Right renal cortex interstitium (tissue), 3 donors: ENCODE measurements at regions not wholly inside any gene's neighbourhood (a gene's known extent, or its start where the extent isn't known, plus 50 kb on each side); places are given as distances from the start of the nearest gene placed in this dataset.
"Not testable (repeated sequence)": the region's sequence is repeated elsewhere in the genome, so short reads cannot be mapped to it uniquely, and the experiment has no call there.

Experiments
- DNase-seq, 3 donors: peaks; one replicate each; pipeline ENCODE4 v3.0.0-alpha.2; 2013; ENCODE audit warnings: low read depth in 3 of 3, low spot score in 2 of 3

GRCh38 chr2:107685421-107685986 is 141.2 kb upstream of the RGPD4 start:
- no peak for DNase-seq

- no peak for DNase-seq
These were observed 139.6 kb upstream of the RGPD4 start for GRCh38 chr2:107687073-107687472.

GRCh38 chr2:107688135-107688534 is 138.6 kb upstream of the RGPD4 start:
- DNase-seq = no peak

- no peak for DNase-seq
These were observed 133.1 kb upstream of the RGPD4 start for GRCh38 chr2:107693604-107694003.

GRCh38 chr2:107694667-107695066 is 132.0 kb upstream of the RGPD4 start:
- no peak for DNase-seq

GRCh38 chr2:107697385-107697784 is 129.3 kb upstream of the RGPD4 start:
- DNase-seq = no peak

GRCh38 chr2:107698861-107699260 is 127.8 kb upstream of the RGPD4 start:
- DNase-seq = no peak

- DNase-seq = no peak
These were observed 126.6 kb upstream of the RGPD4 start for GRCh38 chr2:107700073-107700472.

GRCh38 chr2:107711941-107712340 is 114.8 kb upstream of the RGPD4 start:
- no peak for DNase-seq

GRCh38 chr2:107712857-107713256 is 113.8 kb upstream of the RGPD4 start:
- no peak for DNase-seq

- DNase-seq = no peak
These were observed 109.0 kb upstream of the RGPD4 start for GRCh38 chr2:107717661-107718060.

- no peak for DNase-seq
These were observed 107.6 kb upstream of the RGPD4 start for GRCh38 chr2:107719141-107719540.

- no peak for DNase-seq
These were observed 106.9 kb upstream of the RGPD4 start for GRCh38 chr2:107719836-107720235.

GRCh38 chr2:107721178-107721577 is 105.5 kb upstream of the RGPD4 start:
- DNase-seq = no peak

GRCh38 chr2:107721586-107721985 is 105.1 kb upstream of the RGPD4 start:
- no peak for DNase-seq

GRCh38 chr2:107725824-107726223 is 100.9 kb upstream of the RGPD4 start:
- not testable (repeated sequence) for DNase-seq

- no peak for DNase-seq
These were observed 99.4 kb upstream of the RGPD4 start for GRCh38 chr2:107727318-107727717.

GRCh38 chr2:107728586-107728985 is 98.1 kb upstream of the RGPD4 start:
- DNase-seq = no peak

GRCh38 chr2:107729440-107729839 is 97.3 kb upstream of the RGPD4 start:
- no peak for DNase-seq

- DNase-seq = no peak
These were observed 95.8 kb upstream of the RGPD4 start for GRCh38 chr2:107730898-107731297.

GRCh38 chr2:107731435-107731834 is 95.3 kb upstream of the RGPD4 start:
- no peak for DNase-seq

GRCh38 chr2:107735201-107735600 is 91.5 kb upstream of the RGPD4 start:
- DNase-seq = no peak

- DNase-seq = no peak
These were observed 88.9 kb upstream of the RGPD4 start for GRCh38 chr2:107737756-107738155.
